GM12865 (cell line): ENCODE measurements at regions not wholly inside any gene's neighbourhood (a gene's known extent, or its start where the extent isn't known, plus 50 kb on each side); places are given as distances from the start of the nearest gene placed in this dataset.

ENCODE experiments used
- DNase-seq: peaks from one replicate; pipeline ENCODE4 v3.0.0; 2010; ENCODE audit warnings: low read depth
- H3K4me3 ChIP-seq: 2 replicates; pipeline ENCODE4 v1.5.1; 2011; ENCODE audit warnings: mild to moderate bottlenecking, low read depth, low read length, control low read depth
- CTCF ChIP-seq: IDR thresholded peaks from 2 replicates; pipeline ENCODE4 v1.5.1; 2011; ENCODE audit warnings: low read length, control low read depth, low read depth, inconsistent platforms; ENCODE audit not compliant: insufficient read depth; ENCODE audit errors: missing control alignments

- no peak overlapping the region for H3K4me3 ChIP-seq
- no peak for DNase-seq
- no peak for TF ChIP-seq CTCF
These were observed 320.0 kb upstream of the LRRC4C start for GRCh38 chr11:41779401-41779960.

GRCh38 chr11:41781441-41781840 is 322.0 kb upstream of the LRRC4C start:
- no peak overlapping the region for H3K4me3 ChIP-seq
- DNase-seq = no peak
- no peak for TF ChIP-seq CTCF

- TF ChIP-seq CTCF = no peak
- H3K4me3 ChIP-seq = no peak overlapping the region
- peak; percentile 1 for DNase-seq
These were observed 325.3 kb upstream of the LRRC4C start for GRCh38 chr11:41784513-41785335.

GRCh38 chr11:41786087-41786486 is 326.6 kb upstream of the LRRC4C start:
- TF ChIP-seq CTCF = no peak
- no peak overlapping the region for H3K4me3 ChIP-seq
- DNase-seq = peak; percentile 10

GRCh38 chr11:41788177-41788576 is 328.7 kb upstream of the LRRC4C start:
- no peak overlapping the region for H3K4me3 ChIP-seq
- no peak for TF ChIP-seq CTCF
- no peak for DNase-seq

GRCh38 chr11:41789376-41789775 is 329.9 kb upstream of the LRRC4C start:
- TF ChIP-seq CTCF = no peak
- no peak for DNase-seq
- no peak overlapping the region for H3K4me3 ChIP-seq

- no peak for TF ChIP-seq CTCF
- no peak overlapping the region for H3K4me3 ChIP-seq
- no peak for DNase-seq
These were observed 335.6 kb upstream of the LRRC4C start for GRCh38 chr11:41795004-41795403.
